ENCODE measurements at regions not wholly inside any gene's neighbourhood (a gene's known extent, or its start where the extent isn't known, plus 50 kb on each side); places are given as distances from the start of the nearest gene placed in this dataset.

- DNase-seq (ENCODE audit: low read depth), result no peak
Measured at GRCh38 chr9:106800701-106801270, 62.2 kb upstream of the ZNF462 start.

- no peak for DNase-seq (ENCODE audit: low read depth)
Measured at GRCh38 chr9:106801816-106802215, 61.1 kb upstream of the ZNF462 start.

All from RPMI7951 (cell line).